ENCODE measurements at regions not wholly inside any gene's neighbourhood (a gene's known extent, or its start where the extent isn't known, plus 50 kb on each side); places are given as distances from the start of the nearest gene placed in this dataset.

- no peaks in the 10 kb centered on the region; a peak in 1 of 4 replicates for H3K4me1 Mint-ChIP-seq
- no peak overlapping the region for H2BK120ac ChIP-seq (ENCODE audit: low read depth, low read length, poor library complexity, severe bottlenecking)
These were observed 862.1 kb downstream of the OLFM4 start for GRCh38 chr13:53890696-53891095.

More at GRCh38 chr13:53890696-53891095, 862.1 kb downstream of the OLFM4 start:
- Histone ChIP-seq H3K4ac (ENCODE audit: low read depth, low read length) (no peak overlapping the region), H3K56ac (ENCODE audit: insufficient read length, low read depth, low read length) (no peak overlapping the region), H3K9ac (ENCODE audit: extremely low read depth, insufficient read length, low read length) (no peak overlapping the region), H3K27ac (ENCODE audit: insufficient read length, low read depth, low read length) (no peak overlapping the region), H2AFZ (ENCODE audit: low read length) (no peak overlapping the region), H3T11ph (ENCODE audit: low read length) (no peak overlapping the region), H3K9me3 (ENCODE audit: control insufficient read depth, low read depth, low read length) (no peaks in the 10 kb centered on the region), H3K79me2 (ENCODE audit: insufficient read depth, low read length) (no peaks in the 10 kb centered on the region), H2BK15ac (ENCODE audit: low read depth, low read length) (no peak overlapping the region), H3K4me1 (ENCODE audit: insufficient read depth, low read length) (no peaks in the 10 kb centered on the region), H2BK5ac (ENCODE audit: insufficient read length, low read length) (no peak overlapping the region), H4K20me1 (ENCODE audit: control insufficient read depth, insufficient read depth, insufficient read length) (no peaks in the 10 kb centered on the region), H4K5ac (ENCODE audit: insufficient read length, low read depth, low read length) (no peak overlapping the region), H3K27me3 (ENCODE audit: insufficient read depth, low read length) (no peaks in the 10 kb centered on the region), H2AK5ac (ENCODE audit: insufficient read length, low read length) (no peak overlapping the region), H3K79me1 (ENCODE audit: insufficient read depth, low read depth, low read length, poor library complexity, severe bottlenecking) (no peaks in the 10 kb centered on the region), H2BK20ac (ENCODE audit: low read depth, low read length, poor library complexity, severe bottlenecking) (no peak overlapping the region), H3K23me2 (ENCODE audit: insufficient read length, low read depth, low read length, poor library complexity, severe bottlenecking) (no peaks in the 10 kb centered on the region), H3K18ac (ENCODE audit: insufficient read length, low read depth, low read length) (no peak overlapping the region), H3K4me2 (ENCODE audit: insufficient read depth, insufficient read length, low read length) (no peak overlapping the region), H4K8ac (replicated peaks; ENCODE audit: insufficient read length, low read depth, low read length) (no peak overlapping the region), H3K14ac (ENCODE audit: insufficient read depth, low read length) (no peak overlapping the region), H3K23ac (ENCODE audit: insufficient read length, low read depth, low read length) (no peak overlapping the region), H2BK12ac (ENCODE audit: insufficient read length, low read depth, low read length) (no peak overlapping the region), H4K91ac (ENCODE audit: insufficient read length, low read depth, low read length) (no peak overlapping the region)
- Mint-ChIP-seq H3K4me3 (no peak overlapping the region), H3K27me3 (ENCODE audit: low read depth) (no peaks in the 10 kb centered on the region), H3K9me3 (no peaks in the 10 kb centered on the region), H3K27ac (no peak overlapping the region), H3K36me3 (ENCODE audit: insufficient read depth in 1 of 3, low read depth in 3 of 3) (no peaks in the 10 kb centered on the region)
- no CpG with 5 or more reads among the region's 2 CpGs for WGBS (ENCODE audit: extremely low coverage, insufficient read length, low lambda C conversion rate)
- TF ChIP-seq, protein P1, sequence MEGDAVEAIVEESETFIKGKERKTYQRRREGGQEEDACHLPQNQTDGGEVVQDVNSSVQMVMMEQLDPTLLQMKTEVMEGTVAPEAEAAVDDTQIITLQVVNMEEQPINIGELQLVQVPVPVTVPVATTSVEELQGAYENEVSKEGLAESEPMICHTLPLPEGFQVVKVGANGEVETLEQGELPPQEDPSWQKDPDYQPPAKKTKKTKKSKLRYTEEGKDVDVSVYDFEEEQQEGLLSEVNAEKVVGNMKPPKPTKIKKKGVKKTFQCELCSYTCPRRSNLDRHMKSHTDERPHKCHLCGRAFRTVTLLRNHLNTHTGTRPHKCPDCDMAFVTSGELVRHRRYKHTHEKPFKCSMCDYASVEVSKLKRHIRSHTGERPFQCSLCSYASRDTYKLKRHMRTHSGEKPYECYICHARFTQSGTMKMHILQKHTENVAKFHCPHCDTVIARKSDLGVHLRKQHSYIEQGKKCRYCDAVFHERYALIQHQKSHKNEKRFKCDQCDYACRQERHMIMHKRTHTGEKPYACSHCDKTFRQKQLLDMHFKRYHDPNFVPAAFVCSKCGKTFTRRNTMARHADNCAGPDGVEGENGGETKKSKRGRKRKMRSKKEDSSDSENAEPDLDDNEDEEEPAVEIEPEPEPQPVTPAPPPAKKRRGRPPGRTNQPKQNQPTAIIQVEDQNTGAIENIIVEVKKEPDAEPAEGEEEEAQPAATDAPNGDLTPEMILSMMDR (conservative IDR thresholded peaks at IDR 0.05): no peak
- DNase-seq: no peak

Data from H9 (cell line).